SU-DHL-6 (cell line): ENCODE measurements at regions not wholly inside any gene's neighbourhood (a gene's known extent, or its start where the extent isn't known, plus 50 kb on each side); places are given as distances from the start of the nearest gene placed in this dataset.

Experiments
- EZH2phosphoT487 ChIP-seq: fragments of 200-600 bp; sonication (generic), shearing (Covaris generic); conservative IDR thresholded peaks from 2 replicates; pipeline ENCODE4 v1.6.1; 2018; ENCODE audit warnings: mild to moderate bottlenecking, antibody characterized with exemption, low read length, moderate library complexity, mixed read lengths
- TF ChIP-seq, protein P1 (sequence below): fragments of 200-600 bp; sonication (generic); IDR thresholded peaks from one replicate; pipeline ENCODE4 v1.5.1; 2017; ENCODE audit warnings: antibody characterized with exemption, mild to moderate bottlenecking, low read length, moderate library complexity; ENCODE audit not compliant: insufficient read depth, poor library complexity, severe bottlenecking

DNA sequence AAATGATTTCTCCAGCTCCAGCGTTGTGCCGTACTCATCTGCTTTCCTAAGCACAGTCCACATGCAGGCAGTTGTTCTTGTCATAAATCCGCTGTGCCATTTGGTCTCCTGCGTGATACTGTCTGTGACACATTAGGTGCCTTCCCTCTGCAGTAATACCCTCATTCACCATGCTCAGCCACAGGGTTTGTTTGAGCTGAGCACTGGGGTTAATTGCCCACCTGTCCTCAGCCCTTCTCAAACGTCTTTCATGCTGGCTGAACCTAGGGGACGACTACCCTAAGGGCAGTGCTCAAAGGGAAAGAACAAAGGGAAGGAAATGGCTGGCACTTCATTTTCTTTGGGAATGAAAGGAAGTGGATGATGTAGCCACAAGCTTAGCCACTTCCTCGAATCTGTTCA, 64.2 kb upstream of the MYLIP start:
- TF ChIP-seq, protein P1, sequence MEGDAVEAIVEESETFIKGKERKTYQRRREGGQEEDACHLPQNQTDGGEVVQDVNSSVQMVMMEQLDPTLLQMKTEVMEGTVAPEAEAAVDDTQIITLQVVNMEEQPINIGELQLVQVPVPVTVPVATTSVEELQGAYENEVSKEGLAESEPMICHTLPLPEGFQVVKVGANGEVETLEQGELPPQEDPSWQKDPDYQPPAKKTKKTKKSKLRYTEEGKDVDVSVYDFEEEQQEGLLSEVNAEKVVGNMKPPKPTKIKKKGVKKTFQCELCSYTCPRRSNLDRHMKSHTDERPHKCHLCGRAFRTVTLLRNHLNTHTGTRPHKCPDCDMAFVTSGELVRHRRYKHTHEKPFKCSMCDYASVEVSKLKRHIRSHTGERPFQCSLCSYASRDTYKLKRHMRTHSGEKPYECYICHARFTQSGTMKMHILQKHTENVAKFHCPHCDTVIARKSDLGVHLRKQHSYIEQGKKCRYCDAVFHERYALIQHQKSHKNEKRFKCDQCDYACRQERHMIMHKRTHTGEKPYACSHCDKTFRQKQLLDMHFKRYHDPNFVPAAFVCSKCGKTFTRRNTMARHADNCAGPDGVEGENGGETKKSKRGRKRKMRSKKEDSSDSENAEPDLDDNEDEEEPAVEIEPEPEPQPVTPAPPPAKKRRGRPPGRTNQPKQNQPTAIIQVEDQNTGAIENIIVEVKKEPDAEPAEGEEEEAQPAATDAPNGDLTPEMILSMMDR, result no peak
- TF ChIP-seq EZH2phosphoT487, result no peak
